Sigmoid colon (tissue), 4 donors: ENCODE measurements at regions not wholly inside any gene's neighbourhood (a gene's known extent, or its start where the extent isn't known, plus 50 kb on each side); places are given as distances from the start of the nearest gene placed in this dataset.

ENCODE experiments used
- EP300 ChIP-seq, 4 donors: sonication (generic); formaldehyde crosslinking; IDR thresholded peaks; one replicate each; pipeline ENCODE4 v1.6.1; 2017; ENCODE audit warnings: antibody characterized with exemption in 4 of 4
- POLR2A ChIP-seq, 2 donors: fragments of 450-650 bp; IDR thresholded peaks; one replicate each; pipeline ENCODE4 v1.6.1; 2016; ENCODE audit warnings: antibody characterized with exemption in 2 of 2, mild to moderate bottlenecking in 2 of 2, moderate library complexity in 2 of 2
- TF ChIP-seq, protein P1 (sequence below), 4 experiments: fragments of 450-650 bp in 3 of 4; fragments of 200-600 bp in 1 of 4; IDR thresholded peaks; one replicate each; pipeline ENCODE4 v1.5.1; 2016 to 2019; ENCODE audit warnings: antibody characterized with exemption in 4 of 4, mild to moderate bottlenecking in 3 of 4, moderate library complexity in 2 of 4

DNA sequence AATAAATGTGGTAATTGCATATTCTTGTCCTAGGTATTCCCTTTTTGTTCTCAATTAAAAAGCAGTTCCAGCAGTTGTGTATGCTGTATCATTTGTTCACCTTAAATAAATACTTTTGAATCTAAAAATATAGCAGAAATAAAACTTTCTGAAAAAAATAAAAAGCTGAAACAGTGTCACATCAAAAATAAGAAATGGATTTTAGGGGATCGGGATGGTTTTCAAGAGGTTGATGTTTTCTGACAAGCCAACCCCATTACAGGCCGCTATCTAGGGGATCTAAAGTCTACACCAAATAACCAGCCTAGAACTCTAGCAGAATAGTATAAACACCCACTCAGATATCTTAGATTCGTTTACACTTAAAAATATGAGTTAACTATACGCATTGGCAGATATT lies 95.4 kb upstream of the MAML3 start:
- TF ChIP-seq, protein P1, sequence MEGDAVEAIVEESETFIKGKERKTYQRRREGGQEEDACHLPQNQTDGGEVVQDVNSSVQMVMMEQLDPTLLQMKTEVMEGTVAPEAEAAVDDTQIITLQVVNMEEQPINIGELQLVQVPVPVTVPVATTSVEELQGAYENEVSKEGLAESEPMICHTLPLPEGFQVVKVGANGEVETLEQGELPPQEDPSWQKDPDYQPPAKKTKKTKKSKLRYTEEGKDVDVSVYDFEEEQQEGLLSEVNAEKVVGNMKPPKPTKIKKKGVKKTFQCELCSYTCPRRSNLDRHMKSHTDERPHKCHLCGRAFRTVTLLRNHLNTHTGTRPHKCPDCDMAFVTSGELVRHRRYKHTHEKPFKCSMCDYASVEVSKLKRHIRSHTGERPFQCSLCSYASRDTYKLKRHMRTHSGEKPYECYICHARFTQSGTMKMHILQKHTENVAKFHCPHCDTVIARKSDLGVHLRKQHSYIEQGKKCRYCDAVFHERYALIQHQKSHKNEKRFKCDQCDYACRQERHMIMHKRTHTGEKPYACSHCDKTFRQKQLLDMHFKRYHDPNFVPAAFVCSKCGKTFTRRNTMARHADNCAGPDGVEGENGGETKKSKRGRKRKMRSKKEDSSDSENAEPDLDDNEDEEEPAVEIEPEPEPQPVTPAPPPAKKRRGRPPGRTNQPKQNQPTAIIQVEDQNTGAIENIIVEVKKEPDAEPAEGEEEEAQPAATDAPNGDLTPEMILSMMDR (IDR thresholded peaks at IDR 0.05): no peak
- TF ChIP-seq POLR2A (IDR thresholded peaks at IDR 0.05) (no peak), EP300 (IDR thresholded peaks at IDR 0.05) (no peak)
